Inflammatory macrophage treated with lipopolysaccharide for 4 hours (primary cell): ENCODE measurements at regions not wholly inside any gene's neighbourhood (a gene's known extent, or its start where the extent isn't known, plus 50 kb on each side); places are given as distances from the start of the nearest gene placed in this dataset.

ENCODE experiments used
- DNase-seq: peaks from one replicate; pipeline ENCODE4 v3.0.0-alpha.2; 2020

GRCh38 chr7:21041252-21041651 is 254.6 kb upstream of the SP8 start:
- no peak for DNase-seq

GRCh38 chr7:21041666-21042065 is 255.0 kb upstream of the SP8 start:
- no peak for DNase-seq

- DNase-seq, result no peak
Measured at GRCh38 chr7:21044384-21044783, 257.7 kb upstream of the SP8 start.

- no peak for DNase-seq
Measured at GRCh38 chr7:21044913-21045568, 258.4 kb upstream of the SP8 start.

- DNase-seq, result no peak
Measured at GRCh38 chr7:21051865-21052264, 265.2 kb upstream of the SP8 start.

GRCh38 chr7:21054427-21055112 is 267.9 kb upstream of the SP8 start:
- DNase-seq, result no peak

GRCh38 chr7:21059069-21059468 is 272.4 kb upstream of the SP8 start:
- DNase-seq, result no peak

GRCh38 chr7:21063106-21063505 is 276.4 kb upstream of the SP8 start:
- no peak for DNase-seq

- no peak for DNase-seq
Measured at GRCh38 chr7:21064698-21065648, 278.3 kb upstream of the SP8 start.

- DNase-seq, result no peak
Measured at GRCh38 chr7:21066221-21066620, 279.5 kb upstream of the SP8 start.

GRCh38 chr7:21067216-21067615 is 280.5 kb upstream of the SP8 start:
- no peak for DNase-seq

- DNase-seq, result no peak
Measured at GRCh38 chr7:21070571-21071090, 283.9 kb upstream of the SP8 start.

GRCh38 chr7:21071561-21072501 is 285.1 kb upstream of the SP8 start:
- no peak for DNase-seq

- DNase-seq, result no peak
Measured at GRCh38 chr7:21076054-21076453, 289.4 kb upstream of the SP8 start.

- DNase-seq, result no peak
Measured at GRCh38 chr7:21076574-21076973, 289.9 kb upstream of the SP8 start.

- DNase-seq, result no peak
Measured at GRCh38 chr7:21077602-21078001, 290.9 kb upstream of the SP8 start.

GRCh38 chr7:21084286-21084685 is 297.6 kb upstream of the SP8 start:
- DNase-seq, result no peak

GRCh38 chr7:21086688-21087087 is 300.0 kb upstream of the SP8 start:
- no peak for DNase-seq

GRCh38 chr7:21089653-21090052 is 303.0 kb upstream of the SP8 start:
- no peak for DNase-seq

GRCh38 chr7:21092766-21093702 is 306.3 kb upstream of the SP8 start:
- no peak for DNase-seq

- DNase-seq, result no peak
Measured at GRCh38 chr7:21094589-21094988, 307.9 kb upstream of the SP8 start.
